Urothelium cell line (cell line): ENCODE measurements at regions not wholly inside any gene's neighbourhood (a gene's known extent, or its start where the extent isn't known, plus 50 kb on each side); places are given as distances from the start of the nearest gene placed in this dataset.

Experiments used
- DNase-seq: peaks from one replicate; pipeline ENCODE4 v3.0.0; 2011; ENCODE audit warnings: low spot score, mixed read lengths
- FAIRE-seq: peaks from 2 replicates; lab custom pipeline; 2011; peaks lifted over from hg19 to GRCh38; lab: Jason Lieb, UNC

DNA sequence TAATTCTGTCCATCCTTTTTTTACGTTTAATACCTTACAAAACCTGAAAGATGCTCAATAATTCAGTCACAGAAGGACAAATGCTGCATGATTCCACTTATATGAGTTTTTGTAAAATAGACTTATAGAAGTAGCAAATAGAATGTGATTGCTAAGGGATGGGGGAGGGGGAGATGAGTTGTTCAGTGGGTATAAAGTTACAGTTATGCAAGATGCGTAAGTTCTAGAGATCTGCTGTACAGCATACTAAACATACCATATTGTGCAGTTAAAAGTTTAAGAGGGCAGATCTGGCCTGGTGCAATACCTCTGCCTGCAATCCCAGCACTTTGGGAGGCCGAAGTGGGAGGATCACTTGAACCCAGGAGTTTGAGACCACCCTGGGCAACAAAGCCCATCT, 78.8 kb downstream of the TET3 start:
- DNase-seq (no peak), FAIRE-seq (peak; percentile 27)

GRCh38 chr2:74065456-74065855, 80.7 kb downstream of the TET3 start:
- DNase-seq (no peak), FAIRE-seq (no peak)

DNA sequence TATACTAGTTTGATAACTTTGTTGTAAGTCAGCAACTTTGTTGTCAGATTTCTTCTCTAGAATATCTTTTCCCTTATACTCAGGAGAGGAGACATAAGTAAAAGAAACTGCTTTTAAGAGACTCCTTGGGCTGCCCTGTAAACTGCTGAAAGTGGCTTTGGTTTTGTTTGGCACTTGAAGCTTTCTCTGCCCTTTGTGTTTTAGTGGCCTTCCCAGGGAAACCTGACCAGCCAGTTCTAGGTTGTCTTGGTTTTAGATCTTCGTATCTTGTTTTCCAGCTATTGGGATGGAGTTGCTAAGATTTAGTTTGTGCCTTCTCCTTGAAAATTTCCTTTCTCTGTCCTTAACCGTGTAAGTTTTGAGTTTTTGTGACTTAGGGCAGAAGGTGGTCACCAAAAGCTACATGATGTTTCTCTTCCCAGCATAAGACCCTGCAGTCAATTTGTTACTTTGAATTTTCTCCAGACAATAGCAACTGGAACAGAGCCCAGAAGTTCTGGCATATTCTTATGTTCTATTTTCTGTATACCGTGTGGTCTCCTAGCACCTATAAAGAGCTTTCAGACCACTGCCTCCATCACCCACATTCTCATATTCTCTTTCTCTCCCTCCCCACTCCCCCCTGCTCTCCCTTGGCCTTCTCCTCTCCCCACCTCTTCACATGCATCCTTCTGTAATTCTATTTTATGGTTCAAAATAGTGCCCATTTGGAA, 81.1 kb downstream of the BOLA3 start:
- DNase-seq (no peak), FAIRE-seq (no peak)

- DNase-seq = no peak
- FAIRE-seq = no peak
Measured at GRCh38 chr2:74067221-74067747, 80.4 kb downstream of the BOLA3 start.

DNA sequence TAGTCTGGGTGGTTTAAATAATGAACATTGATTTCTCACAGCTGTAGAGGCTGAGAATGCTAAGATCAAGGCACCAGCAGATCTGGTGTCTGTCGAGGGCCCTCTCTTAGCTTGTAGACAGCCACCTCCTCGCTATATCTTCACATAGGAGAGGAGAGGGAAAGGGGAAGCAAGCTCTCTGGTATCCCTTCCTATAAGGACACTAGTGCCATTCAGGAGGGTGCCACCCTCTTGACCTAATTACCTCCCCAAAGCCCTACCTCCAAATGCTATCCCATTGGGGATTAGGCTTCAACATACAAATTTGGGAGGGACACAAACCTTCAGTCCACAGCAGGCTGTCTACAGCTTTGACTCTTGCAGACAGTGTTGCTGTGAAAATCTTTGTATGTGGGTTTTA, 76.7 kb downstream of the BOLA3 start:
- FAIRE-seq = no peak
- DNase-seq = no peak

GRCh38 chr2:74071426-74071825, 76.3 kb downstream of the BOLA3 start:
- FAIRE-seq (no peak), DNase-seq (no peak)

DNA sequence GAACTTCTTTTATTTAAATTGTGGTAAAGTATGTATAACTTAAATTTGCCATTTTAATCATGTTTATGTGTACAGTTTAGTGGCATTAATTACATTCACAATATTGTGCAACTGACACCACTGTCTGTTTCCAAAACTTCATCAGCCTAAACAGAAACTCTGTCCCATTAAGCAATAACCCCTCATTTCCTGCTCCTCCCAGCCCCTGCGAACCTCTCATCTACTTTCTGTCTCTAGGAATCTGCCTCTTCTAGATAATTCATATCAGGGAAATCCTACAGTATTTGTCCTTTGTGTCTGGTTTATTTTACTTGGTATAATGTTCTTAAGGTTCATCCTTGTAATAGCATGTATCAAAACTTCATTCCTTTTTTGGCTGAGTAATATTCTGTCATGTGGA, 75.1 kb downstream of the BOLA3 start:
- DNase-seq = no peak
- no peak for FAIRE-seq

DNA sequence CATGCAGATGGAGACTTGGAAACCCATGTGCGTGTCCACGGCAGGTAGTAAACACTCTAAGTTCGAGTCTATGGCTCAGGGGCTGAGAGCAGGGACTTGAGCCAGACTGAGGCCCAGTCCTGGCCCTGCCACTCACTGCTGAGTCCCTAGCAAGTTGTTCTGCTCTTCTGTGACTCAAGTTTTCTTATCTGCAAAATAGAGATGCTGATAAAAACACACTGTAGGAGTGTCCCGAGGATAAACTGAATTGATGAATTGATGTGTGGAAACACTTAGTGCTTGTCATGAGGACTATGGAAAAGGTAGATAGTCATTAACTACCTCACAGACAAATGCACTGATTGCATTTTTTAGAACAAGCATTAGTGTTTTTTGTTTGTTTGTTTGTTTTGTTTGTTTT, 73.2 kb downstream of the BOLA3 start:
- DNase-seq (no peak), FAIRE-seq (no peak)

DNA sequence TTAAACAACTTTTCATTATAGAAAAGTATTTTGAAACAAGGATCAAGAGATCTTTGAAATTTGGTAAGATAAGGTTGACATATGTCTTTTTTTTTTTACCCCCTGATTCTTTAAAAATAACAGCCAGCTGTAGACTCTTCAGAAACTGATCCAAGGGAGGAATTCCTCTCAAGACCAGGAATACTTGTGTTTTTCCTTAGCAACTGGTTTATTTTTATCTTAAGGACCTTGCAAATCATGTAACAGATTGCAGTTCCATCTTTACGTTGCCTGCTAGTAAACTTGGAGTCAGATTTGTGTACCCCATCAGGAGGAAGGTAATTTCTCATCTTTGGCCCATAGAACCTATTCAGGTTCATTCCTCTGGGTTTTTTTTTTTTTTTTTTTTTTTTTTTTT, 71.6 kb downstream of the BOLA3 start:
- FAIRE-seq (no peak), DNase-seq (no peak)

DNA sequence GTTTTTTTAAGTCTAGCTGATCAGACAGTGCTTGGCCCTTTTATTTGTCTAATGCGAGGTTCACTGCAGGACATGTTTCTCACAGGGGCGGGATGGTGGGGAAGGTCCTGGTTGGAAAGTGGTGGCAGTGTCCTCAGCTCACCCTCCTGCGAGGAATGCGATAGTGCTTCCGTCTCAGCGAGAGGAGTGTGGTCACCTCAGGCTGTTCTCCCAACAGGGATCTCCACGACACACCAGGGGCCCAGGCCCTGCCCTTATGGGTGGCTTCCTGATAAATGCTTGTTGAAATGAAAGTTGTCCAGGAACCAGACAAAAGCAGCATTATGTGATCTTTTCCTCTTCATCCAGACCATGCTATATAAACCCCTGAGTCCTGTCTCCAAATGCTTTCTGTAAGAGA, 70.1 kb downstream of the BOLA3 start:
- DNase-seq (no peak), FAIRE-seq (no peak)

DNA sequence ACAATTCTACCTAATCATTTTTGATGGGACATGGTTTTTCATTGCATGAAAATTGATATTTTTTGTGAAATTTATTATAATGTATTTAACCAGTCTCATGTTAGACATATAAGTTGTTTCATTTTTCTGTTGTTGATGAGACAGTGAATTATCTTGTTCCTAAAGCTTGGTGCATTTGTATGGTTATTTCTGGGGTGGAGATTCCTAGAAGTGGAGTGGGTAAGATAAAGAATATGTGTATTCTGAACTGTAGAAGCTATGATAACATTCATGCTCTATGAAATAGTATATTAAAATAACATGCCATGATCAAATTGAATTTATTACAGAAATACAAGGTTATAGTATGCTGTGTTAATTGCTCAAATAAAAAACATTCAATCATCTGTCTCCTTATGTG, 69.2 kb downstream of the BOLA3 start:
- DNase-seq = no peak
- FAIRE-seq = no peak

- DNase-seq = no peak
- FAIRE-seq = no peak
Measured at GRCh38 chr2:74079522-74080341, 68.0 kb downstream of the BOLA3 start.

GRCh38 chr2:74080346-74080745, 67.4 kb downstream of the BOLA3 start:
- no peak for FAIRE-seq
- DNase-seq = no peak

GRCh38 chr2:74081030-74081762, 66.5 kb downstream of the BOLA3 start:
- no peak for FAIRE-seq
- no peak for DNase-seq

DNA sequence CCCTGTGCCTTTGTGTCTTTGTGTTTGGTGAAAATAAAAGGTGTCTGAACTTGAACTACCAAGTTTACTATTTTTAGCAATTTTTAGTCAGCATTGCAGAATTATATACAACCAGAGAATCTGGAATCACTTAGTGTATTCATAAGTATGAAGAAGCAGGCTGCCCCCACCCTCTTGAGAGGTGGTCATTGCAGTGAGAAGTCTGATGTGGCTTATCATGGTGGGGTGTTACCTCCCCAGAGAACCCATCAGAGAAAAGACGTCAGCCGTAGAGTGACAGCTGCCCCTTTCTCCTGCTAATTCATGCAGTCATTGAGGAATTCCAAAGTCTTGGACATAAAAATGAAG, 66.0 kb downstream of the BOLA3 start:
- FAIRE-seq (no peak), DNase-seq (no peak)

- DNase-seq = no peak
- FAIRE-seq = peak; percentile 92
Measured at GRCh38 chr2:74083750-74084149, 64.0 kb downstream of the BOLA3 start.
